NOMO-1 (cell line): ENCODE measurements at regions not wholly inside any gene's neighbourhood (a gene's known extent, or its start where the extent isn't known, plus 50 kb on each side); places are given as distances from the start of the nearest gene placed in this dataset.
"Not testable (repeated sequence)": the region's sequence is repeated elsewhere in the genome, so short reads cannot be mapped to it uniquely, and the experiment has no call there.

Source experiments
- DNase-seq, 2 experiments: peaks; one replicate each; lab custom pipeline; 2025; ENCODE audit not compliant: unreplicated experiment in 2 of 2; lab: John Stamatoyannopoulos, UW

- DNase-seq, result not testable (repeated sequence)
These were observed 161.4 kb downstream of the BCL2L11 start for GRCh38 chr2:111282162-111282561.

DNA sequence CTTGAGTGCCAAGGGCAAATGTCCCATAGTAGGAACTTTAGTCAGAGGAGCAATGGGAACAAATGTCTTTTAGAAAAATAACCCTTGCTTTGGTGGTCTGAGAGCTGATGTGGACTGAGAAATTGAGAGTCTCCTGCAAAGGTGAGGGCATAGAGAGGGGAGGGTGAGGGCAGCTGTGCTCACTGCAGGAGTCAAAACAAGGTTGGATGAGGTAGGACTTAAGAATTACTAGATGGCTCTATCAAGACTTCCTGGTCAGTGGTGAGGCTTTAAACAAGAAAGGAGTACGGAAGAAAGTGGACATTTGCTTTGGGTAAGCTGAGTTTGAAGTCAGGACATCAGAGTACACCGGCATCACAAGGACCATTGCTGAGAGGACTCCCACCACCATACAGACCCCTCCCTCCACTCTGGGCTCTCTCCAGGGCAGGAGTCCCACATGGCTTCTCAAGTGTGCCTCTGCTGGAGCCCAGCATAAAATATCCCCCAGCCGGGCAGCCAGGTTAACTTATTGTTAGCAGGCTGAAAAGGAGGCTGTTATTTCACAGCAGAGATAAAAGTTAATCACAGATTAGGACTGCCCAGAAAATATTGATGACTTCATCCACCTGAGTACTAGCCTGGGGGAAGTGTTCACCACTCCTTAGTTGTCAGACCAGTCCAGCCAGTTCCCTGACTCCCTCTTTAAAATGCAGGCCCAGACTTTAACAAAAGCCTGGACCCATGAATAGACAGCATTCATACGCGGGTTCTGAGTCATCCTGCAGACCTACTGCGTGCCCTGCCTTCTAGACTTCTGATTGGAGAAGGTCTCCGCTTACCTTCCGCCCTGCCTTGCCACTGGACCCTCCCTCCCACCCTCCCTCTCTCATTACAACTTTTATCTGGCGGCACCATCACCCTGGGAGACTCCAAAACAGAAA lies 167.2 kb downstream of the BCL2L11 start:
- DNase-seq, result not testable (repeated sequence)

- DNase-seq, result not testable (repeated sequence)
These were observed 169.7 kb downstream of the BCL2L11 start for GRCh38 chr2:111290370-111290769.

- DNase-seq, result not testable (repeated sequence)
These were observed 170.9 kb downstream of the BCL2L11 start for GRCh38 chr2:111291566-111291965.

DNA sequence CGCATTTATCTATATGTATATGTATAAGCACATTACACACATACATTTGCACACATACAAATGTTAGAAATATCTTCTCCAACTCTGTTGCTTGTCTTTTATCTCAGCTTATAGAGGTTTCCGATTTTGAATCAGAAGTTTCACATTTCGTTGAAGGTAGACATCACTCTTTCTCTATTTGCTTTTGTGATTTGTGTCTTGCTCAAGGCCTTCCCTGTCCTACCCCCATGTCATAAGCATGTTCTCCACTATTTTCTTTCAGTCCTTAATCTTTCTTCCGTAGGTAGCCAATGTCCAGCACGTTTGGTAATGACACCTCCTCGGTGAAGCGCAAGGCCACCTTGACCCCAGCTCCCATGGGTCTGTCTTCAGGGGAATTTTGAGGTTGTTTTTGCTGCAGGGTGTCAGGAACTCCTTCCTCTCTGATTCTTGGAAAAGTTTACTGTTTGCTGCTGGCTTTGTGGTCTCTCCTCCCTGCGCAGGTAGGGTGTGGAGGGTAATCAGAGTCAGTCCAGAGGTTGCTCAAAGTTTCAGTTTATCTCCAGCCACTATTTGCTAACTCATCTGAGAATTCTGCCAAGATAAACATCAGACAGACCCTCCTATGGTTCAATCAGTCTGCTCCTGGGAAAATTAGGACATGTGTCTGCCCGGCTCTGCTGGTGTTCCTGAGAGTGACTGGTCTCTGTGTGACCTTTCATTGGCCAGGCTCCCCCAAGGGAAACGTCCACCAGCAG lies 171.7 kb downstream of the BCL2L11 start:
- DNase-seq, result not testable (repeated sequence)

DNA sequence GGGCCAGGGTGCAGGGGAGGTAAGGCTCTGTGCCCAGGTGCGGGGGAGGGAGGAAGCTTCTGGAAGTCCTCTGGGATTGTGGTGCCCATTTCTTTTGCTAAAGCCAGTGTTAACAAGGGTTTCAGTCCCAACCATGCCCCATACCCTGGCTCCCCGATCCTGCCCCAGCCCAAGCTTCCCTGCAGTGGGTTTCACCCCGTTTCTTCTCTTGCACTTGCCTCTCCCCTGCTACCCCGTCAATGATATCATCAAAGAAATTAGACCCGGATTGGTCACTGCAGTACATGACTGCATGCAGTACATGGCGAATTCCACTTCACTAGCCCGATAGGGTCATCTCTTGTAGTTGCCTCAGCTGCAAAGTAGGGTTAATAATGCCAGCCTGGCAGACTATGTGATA lies 174.0 kb downstream of the BCL2L11 start:
- not testable (repeated sequence) for DNase-seq

DNA sequence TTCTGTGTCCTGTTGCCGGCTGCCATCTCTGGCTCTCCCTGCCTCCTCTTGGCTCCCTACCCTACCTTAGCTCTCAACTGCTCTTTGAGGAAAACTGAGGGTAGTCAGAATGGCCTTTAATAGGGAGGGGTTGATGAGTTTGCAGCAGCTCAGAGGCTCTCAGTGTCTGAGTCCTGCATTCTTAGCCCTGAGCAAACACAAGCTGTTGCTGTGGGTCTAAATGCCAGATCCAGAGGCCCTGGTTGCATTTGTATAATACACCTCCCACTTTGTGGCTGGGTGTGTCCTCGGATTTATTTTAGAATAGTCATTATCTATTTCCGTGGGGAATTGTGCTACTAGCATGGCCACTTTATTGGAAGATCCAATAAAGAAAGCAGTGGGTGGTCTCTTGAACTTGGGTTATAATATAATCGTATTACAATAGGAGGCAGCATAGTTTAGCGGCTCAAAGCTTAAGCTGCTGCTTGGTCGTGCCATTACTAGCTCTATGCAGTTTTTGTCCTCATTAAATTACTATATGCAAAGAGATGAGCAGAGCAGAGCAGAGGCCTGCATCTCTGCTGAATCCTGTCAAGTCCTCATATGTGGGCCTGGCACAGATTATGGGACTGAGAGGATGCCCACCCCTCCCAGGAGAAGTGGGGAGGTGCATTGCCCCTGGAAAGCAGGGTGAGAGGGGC lies 175.5 kb downstream of the BCL2L11 start:
- DNase-seq, result not testable (repeated sequence)

GRCh38 chr2:111297128-111297527 lies 176.4 kb downstream of the BCL2L11 start:
- DNase-seq, result not testable (repeated sequence)

DNA sequence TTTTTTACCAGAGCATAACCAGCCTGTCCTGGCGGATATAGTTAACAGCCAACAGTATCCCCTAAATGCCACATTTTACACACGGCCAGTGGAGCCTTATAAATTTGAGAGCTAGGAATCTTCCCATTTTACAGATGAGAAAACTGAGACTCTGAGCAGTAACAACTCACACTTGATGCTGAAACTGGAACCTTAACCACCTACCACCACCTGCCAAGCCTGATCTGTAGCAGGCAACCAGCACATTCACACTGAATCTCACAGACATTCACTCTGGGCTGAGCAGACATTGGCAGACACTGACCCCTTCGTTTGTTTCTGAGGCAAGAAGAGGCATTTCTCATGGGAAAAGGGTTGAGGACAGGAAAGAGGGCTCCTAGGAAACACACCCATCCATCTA lies 178.2 kb downstream of the BCL2L11 start:
- DNase-seq, result not testable (repeated sequence)

- DNase-seq, result not testable (repeated sequence)
These were observed 178.9 kb downstream of the BCL2L11 start for GRCh38 chr2:111299635-111300034.

DNA sequence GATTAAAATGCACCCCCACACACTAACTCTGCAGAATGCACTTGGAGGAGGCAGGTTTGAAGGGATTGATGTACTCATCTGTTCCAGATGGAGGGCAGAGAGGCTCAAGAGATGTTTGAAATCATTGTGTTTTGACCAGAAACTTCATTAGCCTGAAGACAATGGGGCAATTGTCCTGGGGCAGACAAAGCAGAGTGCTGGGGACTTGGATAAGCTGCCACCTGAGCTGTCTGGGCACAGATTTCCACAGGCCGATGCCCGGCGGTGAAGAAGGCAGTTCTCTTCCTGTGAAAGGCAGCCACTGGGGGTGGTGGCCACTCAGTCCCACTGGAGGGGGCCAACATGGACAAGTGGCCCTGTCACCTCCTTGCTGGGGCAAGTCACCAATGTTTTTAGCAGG lies 181.0 kb downstream of the BCL2L11 start:
- not testable (repeated sequence) for DNase-seq

DNA sequence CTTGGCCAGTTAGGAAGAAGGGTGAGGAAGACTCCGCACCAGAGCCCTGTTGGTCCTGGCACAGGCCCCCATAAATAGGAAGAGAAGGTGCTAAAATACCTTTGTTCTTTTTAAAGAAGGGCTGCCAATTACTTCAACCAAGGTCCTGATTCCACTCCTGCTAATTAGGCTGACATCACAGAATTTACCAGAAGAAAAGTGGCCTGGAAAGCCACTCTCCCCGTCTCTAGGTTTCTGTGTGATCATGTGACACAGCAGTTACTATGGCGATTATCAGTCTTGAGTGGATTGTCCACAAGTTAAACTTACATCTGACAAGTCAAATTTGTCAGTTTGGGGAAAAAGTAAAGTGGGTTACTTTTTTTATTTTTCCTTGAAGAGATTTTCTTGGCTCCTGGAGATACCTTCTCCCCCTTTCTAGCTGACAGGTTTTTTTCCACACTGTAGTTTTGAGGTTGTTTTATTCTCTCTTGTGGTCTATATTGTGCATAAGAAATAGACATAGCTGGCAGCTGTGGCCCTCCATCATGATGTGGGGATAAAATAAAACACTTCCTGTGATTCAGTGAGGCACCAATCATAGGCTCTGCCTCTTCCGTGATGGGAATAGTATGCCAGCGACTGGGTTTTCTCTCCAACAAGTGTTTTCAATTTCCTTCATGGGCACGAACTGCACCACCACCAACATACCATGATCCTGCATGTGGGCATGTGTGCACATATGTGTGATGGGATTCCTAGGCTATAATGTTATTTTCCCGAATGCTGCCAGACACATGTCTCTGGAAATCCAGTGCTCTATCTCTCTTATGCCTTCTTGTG lies 181.9 kb downstream of the BCL2L11 start:
- not testable (repeated sequence) for DNase-seq

- DNase-seq, result not testable (repeated sequence)
These were observed 186.6 kb downstream of the BCL2L11 start for GRCh38 chr2:111307302-111307701.

- DNase-seq, result not testable (repeated sequence)
These were observed 188.7 kb downstream of the BCL2L11 start for GRCh38 chr2:111309231-111310075.

DNA sequence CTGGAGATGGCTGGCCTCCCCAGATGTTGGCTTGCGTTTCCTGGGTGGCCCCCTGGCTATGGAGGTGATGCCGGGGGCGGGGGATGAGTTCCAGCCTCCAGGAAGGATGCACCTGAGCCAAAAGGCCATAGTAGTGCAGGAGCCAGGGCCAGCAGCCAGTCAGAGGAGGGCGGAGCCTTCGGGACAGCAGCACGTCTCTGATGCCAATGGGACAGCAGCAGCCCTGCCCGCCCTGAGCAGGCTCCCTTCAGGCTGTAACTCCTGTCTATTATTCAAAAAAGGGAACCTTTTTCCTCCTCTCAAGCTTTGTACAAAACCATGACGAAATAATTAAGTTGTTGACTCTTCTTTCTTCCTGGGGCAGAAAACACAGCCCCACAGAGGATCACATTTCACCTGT lies 189.7 kb downstream of the BCL2L11 start:
- DNase-seq, result not testable (repeated sequence)

- DNase-seq, result not testable (repeated sequence)
These were observed 190.9 kb downstream of the BCL2L11 start for GRCh38 chr2:111311568-111311967.

DNA sequence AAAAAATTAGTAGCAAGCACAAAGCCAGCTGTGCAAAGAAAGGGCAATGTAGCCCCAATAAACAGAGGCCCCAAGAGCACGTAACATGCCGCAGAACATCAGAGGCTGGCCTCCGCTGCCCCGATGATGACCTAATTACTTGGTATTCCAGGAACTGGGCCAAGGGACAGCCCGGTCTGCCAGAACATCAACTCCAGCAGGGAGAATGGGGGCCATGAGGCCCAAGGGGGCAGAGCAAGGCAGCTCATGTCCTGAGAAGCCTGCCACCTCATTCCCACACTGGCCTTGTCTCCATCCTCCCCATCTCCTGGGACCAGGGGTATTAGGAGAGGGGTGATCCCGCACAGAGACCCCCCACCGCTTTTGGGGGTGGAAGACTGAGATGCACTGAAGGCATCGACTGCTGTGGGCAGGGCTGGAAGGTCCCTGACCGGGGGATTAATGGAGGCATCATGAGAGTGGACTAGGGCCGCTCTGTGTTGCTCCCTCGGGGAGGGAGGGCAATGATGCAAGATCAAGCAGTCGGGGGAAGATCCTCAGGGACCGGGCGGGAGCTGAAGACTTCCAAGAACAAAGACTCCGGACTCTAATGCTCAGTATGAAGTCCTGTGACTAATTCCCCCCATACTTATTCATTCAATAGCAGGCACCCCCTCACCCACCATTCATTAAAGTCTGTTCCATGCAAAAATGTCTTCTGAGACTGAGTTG lies 192.3 kb downstream of the BCL2L11 start:
- not testable (repeated sequence) for DNase-seq

DNA sequence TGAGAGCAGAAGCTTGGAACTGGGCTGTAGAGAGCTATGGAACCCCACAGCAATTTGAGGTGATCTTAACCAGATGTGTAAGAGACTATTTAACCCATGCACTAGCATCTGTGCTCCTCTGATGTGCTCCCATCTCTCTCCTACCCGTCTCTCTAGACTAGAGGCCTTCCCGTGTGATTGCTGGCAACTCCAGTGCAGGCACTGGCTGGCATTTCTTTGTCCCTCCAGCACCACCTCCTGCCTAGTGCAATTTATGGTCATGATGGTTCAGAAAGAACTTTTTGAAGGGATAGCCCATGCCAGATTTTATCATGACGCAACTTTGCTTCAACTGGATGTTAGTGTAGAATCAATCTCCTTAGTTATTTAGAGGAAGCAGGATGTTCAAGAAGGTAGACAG lies 193.0 kb downstream of the BCL2L11 start:
- DNase-seq, result not testable (repeated sequence)
